ENCODE measurements at regions not wholly inside any gene's neighbourhood (a gene's known extent, or its start where the extent isn't known, plus 50 kb on each side); places are given as distances from the start of the nearest gene placed in this dataset.

DNA sequence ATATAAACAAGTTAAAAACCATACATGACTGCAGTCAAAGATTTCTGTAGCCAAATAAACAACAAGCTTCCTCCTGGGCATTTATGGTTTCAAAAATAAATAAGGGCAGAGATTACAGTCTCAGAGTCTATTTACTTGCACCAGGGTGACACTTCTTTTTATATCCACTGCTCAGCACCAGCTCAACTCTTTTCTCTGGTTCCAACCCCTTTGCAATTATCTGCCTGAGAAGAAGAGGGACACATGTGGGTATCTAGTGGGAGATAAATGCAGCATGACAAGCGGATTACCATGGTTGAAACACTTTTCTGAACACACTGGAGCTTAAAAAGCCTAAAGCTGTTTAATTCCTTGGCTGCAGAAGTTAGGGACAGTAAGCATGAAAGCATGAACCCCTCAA is 311.5 kb downstream of the CNTN3 start:
- TF ChIP-seq EP300 (IDR thresholded peaks at IDR 0.05; ENCODE audit: borderline replicate concordance) (no peak), TAF1 (IDR thresholded peaks at IDR 0.05; ENCODE audit: low read depth) (no peak), TCF12 (IDR thresholded peaks at IDR 0.05; ENCODE audit: low read depth) (no peak), CEBPB (IDR thresholded peaks at IDR 0.05) (no peak), YY1 (IDR thresholded peaks at IDR 0.05; ENCODE audit: low read depth) (no peak), ZBTB7A (IDR thresholded peaks at IDR 0.05; ENCODE audit: low read depth) (no peak), RAD21 (IDR thresholded peaks at IDR 0.05; ENCODE audit: low read depth) (no peak), EGR1 (IDR thresholded peaks at IDR 0.05) (no peak), FOXM1 (IDR thresholded peaks at IDR 0.05; ENCODE audit: borderline replicate concordance, low read depth) (no peak), CREB1 (IDR thresholded peaks at IDR 0.05; ENCODE audit: low read depth) (no peak), NFIC (IDR thresholded peaks at IDR 0.05) (no peak)
- TF ChIP-seq, protein P1, sequence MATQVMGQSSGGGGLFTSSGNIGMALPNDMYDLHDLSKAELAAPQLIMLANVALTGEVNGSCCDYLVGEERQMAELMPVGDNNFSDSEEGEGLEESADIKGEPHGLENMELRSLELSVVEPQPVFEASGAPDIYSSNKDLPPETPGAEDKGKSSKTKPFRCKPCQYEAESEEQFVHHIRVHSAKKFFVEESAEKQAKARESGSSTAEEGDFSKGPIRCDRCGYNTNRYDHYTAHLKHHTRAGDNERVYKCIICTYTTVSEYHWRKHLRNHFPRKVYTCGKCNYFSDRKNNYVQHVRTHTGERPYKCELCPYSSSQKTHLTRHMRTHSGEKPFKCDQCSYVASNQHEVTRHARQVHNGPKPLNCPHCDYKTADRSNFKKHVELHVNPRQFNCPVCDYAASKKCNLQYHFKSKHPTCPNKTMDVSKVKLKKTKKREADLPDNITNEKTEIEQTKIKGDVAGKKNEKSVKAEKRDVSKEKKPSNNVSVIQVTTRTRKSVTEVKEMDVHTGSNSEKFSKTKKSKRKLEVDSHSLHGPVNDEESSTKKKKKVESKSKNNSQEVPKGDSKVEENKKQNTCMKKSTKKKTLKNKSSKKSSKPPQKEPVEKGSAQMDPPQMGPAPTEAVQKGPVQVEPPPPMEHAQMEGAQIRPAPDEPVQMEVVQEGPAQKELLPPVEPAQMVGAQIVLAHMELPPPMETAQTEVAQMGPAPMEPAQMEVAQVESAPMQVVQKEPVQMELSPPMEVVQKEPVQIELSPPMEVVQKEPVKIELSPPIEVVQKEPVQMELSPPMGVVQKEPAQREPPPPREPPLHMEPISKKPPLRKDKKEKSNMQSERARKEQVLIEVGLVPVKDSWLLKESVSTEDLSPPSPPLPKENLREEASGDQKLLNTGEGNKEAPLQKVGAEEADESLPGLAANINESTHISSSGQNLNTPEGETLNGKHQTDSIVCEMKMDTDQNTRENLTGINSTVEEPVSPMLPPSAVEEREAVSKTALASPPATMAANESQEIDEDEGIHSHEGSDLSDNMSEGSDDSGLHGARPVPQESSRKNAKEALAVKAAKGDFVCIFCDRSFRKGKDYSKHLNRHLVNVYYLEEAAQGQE (IDR thresholded peaks at IDR 0.05; ENCODE audit: low read depth): no peak
- TF ChIP-seq, protein P2, sequence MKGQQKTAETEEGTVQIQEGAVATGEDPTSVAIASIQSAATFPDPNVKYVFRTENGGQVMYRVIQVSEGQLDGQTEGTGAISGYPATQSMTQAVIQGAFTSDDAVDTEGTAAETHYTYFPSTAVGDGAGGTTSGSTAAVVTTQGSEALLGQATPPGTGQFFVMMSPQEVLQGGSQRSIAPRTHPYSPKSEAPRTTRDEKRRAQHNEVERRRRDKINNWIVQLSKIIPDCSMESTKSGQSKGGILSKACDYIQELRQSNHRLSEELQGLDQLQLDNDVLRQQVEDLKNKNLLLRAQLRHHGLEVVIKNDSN (IDR thresholded peaks at IDR 0.05): no peak
- TF ChIP-seq, protein P3, sequence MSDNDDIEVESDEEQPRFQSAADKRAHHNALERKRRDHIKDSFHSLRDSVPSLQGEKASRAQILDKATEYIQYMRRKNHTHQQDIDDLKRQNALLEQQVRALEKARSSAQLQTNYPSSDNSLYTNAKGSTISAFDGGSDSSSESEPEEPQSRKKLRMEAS (IDR thresholded peaks at IDR 0.05): no peak

Data from Ishikawa (cell line).